HEK293 (cell line): ENCODE measurements at regions not wholly inside any gene's neighbourhood (a gene's known extent, or its start where the extent isn't known, plus 50 kb on each side); places are given as distances from the start of the nearest gene placed in this dataset.

Experiments
- CTCF ChIA-PET: fragments of 350-600 bp; formaldehyde crosslinking; extraction: SDS; loops from one replicate; lab custom pipeline; 2021; ENCODE audit warnings: antibody characterized with exemption; lab: Yijun Ruan, JAX
- POLR2A ChIA-PET: fragments of 300-600 bp; formaldehyde crosslinking; extraction: SDS; loops from one replicate; lab custom pipeline; 2020; ENCODE audit warnings: antibody characterized with exemption, inconsistent platforms; lab: Yijun Ruan, JAX
- H3K27ac ChIP-seq: fragments of 200-500 bp; sonication (Bioruptor generic); 2 replicates; pipeline ENCODE4 v1.5.1; 2014; ENCODE audit warnings: low read depth, low read length, control low read depth, inconsistent platforms; ENCODE audit errors: extremely low read depth
- H3K36me3 ChIP-seq, 2 experiments: fragments of 200-500 bp in 1 of 2; sonication (Bioruptor generic) in 1 of 2; 1 replicate in 1 of 2; 2 replicates in 1 of 2; pipeline ENCODE4 v1.5.1; 2014 to 2017; ENCODE audit warnings: inconsistent platforms in 2 of 2, low read length in 2 of 2; ENCODE audit not compliant: control insufficient read depth in 2 of 2, insufficient read depth in 1 of 2
- H3K4me1 ChIP-seq: fragments of 200-500 bp; sonication (Bioruptor generic); 2 replicates; pipeline ENCODE4 v1.5.1; 2014; ENCODE audit warnings: mild to moderate bottlenecking, low read length, inconsistent platforms; ENCODE audit not compliant: control insufficient read depth, insufficient read depth
- H3K4me3 ChIP-seq: 2 replicates; pipeline ENCODE4 v1.5.1; 2011; ENCODE audit warnings: low read depth, mild to moderate bottlenecking, control low read depth, low read length, moderate library complexity
- H3K9me3 ChIP-seq: fragments of 200-500 bp; sonication (Bioruptor generic); 2 replicates; pipeline ENCODE4 v1.5.1; 2014; ENCODE audit warnings: low read depth, low read length, inconsistent platforms; ENCODE audit not compliant: control insufficient read depth, insufficient read depth
- OSR2 ChIP-seq: fragments of 450-650 bp; formaldehyde crosslinking; IDR thresholded peaks from 2 replicates; pipeline ENCODE4 v1.5.1; 2016; ENCODE audit warnings: missing biosample characterization, missing genetic modification characterization
- PRDM6 ChIP-seq: fragments of 450-650 bp; formaldehyde crosslinking; IDR thresholded peaks from 2 replicates; pipeline ENCODE4 v1.5.1; 2017; ENCODE audit warnings: missing biosample characterization, missing genetic modification characterization
- SP7 ChIP-seq: fragments of 450-650 bp; formaldehyde crosslinking; IDR thresholded peaks from 2 replicates; pipeline ENCODE4 v1.5.1; 2016; ENCODE audit warnings: missing biosample characterization, missing genetic modification characterization
- ZBTB17 ChIP-seq: fragments of 450-650 bp; formaldehyde crosslinking; IDR thresholded peaks from 2 replicates; pipeline ENCODE4 v1.5.1; 2016; ENCODE audit warnings: missing biosample characterization, missing genetic modification characterization
- ZEB2 ChIP-seq: fragments of 450-650 bp; formaldehyde crosslinking; IDR thresholded peaks from 2 replicates; pipeline ENCODE4 v1.5.1; 2016; ENCODE audit warnings: missing biosample characterization, missing genetic modification characterization
- ZNF184 ChIP-seq: fragments of 450-650 bp; IDR thresholded peaks from 2 replicates; pipeline ENCODE4 v1.5.1; 2018; ENCODE audit warnings: missing biosample characterization, mild to moderate bottlenecking, missing genetic modification characterization
- ZNF223 ChIP-seq: fragments of 450-650 bp; formaldehyde crosslinking; IDR thresholded peaks from 2 replicates; pipeline ENCODE4 v1.5.1; 2016; ENCODE audit warnings: missing biosample characterization, missing genetic modification characterization
- ZNF398 ChIP-seq: fragments of 450-650 bp; formaldehyde crosslinking; IDR thresholded peaks from 2 replicates; pipeline ENCODE4 v1.5.1; 2017; ENCODE audit warnings: missing biosample characterization, missing genetic modification characterization
- ZNF473 ChIP-seq: fragments of 450-650 bp; formaldehyde crosslinking; IDR thresholded peaks from 2 replicates; pipeline ENCODE4 v1.5.1; 2017; ENCODE audit warnings: missing biosample characterization, missing genetic modification characterization
- ZNF510 ChIP-seq: fragments of 450-650 bp; formaldehyde crosslinking; IDR thresholded peaks from 2 replicates; pipeline ENCODE4 v1.5.1; 2018; ENCODE audit warnings: mild to moderate bottlenecking, missing genetic modification characterization, missing biosample characterization; ENCODE audit not compliant: insufficient replicate concordance
- ZNF558 ChIP-seq: fragments of 450-650 bp; formaldehyde crosslinking; IDR thresholded peaks from 2 replicates; pipeline ENCODE4 v1.5.1; 2016; ENCODE audit warnings: missing biosample characterization, missing genetic modification characterization
- ZNF677 ChIP-seq: fragments of 450-650 bp; IDR thresholded peaks from 2 replicates; pipeline ENCODE4 v1.5.0; 2018; ENCODE audit warnings: missing biosample characterization, mild to moderate bottlenecking, missing genetic modification characterization, moderate library complexity
- ZNF777 ChIP-seq: fragments of 450-650 bp; formaldehyde crosslinking; IDR thresholded peaks from 2 replicates; pipeline ENCODE4 v1.5.1; 2017; ENCODE audit warnings: missing biosample characterization, missing genetic modification characterization, borderline replicate concordance
- TF ChIP-seq, protein P1 (sequence below): fragments of 450-650 bp; formaldehyde crosslinking; IDR thresholded peaks from 2 replicates; pipeline ENCODE4 v1.5.1; 2016; ENCODE audit warnings: missing biosample characterization, missing genetic modification characterization
- TF ChIP-seq, protein P2 (sequence below): fragments of 450-650 bp; formaldehyde crosslinking; conservative IDR thresholded peaks from 2 replicates; pipeline ENCODE4 v1.5.1; 2016; ENCODE audit warnings: low read depth, missing biosample characterization, missing genetic modification characterization

- Histone ChIP-seq H3K4me1 (no peaks in the 10 kb centered on the region), H3K9me3 (no peaks in the 10 kb centered on the region), H3K27ac (no peak overlapping the region), H3K4me3 (no peak overlapping the region), H3K36me3 (no peaks in the 10 kb centered on the region)
- CTCF ChIA-PET, result no interaction called here
- TF ChIP-seq PRDM6 (tag by site-specific recombination) (no peak), ZNF558 (no peak)
- TF ChIP-seq, protein P1, sequence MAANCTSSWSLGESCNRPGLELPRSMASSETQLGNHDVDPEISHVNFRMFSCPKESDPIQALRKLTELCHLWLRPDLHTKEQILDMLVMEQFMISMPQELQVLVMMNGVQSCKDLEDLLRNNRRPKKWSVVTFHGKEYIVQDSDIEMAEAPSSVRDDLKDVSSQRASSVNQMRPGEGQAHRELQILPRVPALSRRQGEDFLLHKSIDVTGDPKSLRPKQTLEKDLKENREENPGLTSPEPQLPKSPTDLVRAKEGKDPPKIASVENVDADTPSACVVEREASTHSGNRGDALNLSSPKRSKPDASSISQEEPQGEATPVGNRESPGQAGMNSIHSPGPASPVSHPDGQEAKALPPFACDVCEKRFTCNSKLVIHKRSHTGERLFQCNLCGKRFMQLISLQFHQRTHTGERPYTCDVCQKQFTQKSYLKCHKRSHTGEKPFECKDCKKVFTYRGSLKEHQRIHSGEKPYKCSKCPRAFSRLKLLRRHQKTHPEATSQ (tag by site-specific recombination), result no peak
- POLR2A ChIA-PET, result no interaction called here
Observed at GRCh38 chr1:187527346-187527745, 698.6 kb downstream of the PLA2G4A start.

DNA sequence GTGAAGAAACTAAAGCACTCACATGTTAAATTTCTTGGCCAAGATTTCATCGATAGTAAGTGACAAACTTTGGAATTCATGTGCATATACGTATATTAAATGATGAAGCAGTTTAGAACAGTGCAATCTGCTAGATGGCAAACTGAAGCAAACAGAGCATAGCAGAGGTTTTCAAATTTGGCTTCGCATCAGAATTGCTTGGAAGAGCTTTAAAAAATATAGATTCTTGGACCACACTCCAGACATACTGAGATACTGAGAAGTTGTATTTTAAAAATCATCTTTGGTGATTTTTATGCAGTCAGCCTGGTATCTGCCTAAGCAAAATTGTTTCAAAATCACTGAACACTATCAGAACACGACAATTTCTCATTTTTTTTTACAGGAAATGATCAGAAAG, 709.2 kb downstream of the PLA2G4A start:
- ChIA-PET POLR2A (no interaction called here), CTCF (no interaction called here)
- no peaks in the 10 kb centered on the region for H3K4me1 ChIP-seq
- no peak overlapping the region for H3K4me3 ChIP-seq
- H3K27ac ChIP-seq, result no peak overlapping the region
- no peaks in the 10 kb centered on the region for H3K9me3 ChIP-seq
- TF ChIP-seq ZNF510 (tag by site-specific recombination), result no peak
- no peak for TF ChIP-seq ZNF777
- no peak for TF ChIP-seq OSR2 (tag by site-specific recombination)
- no peak for TF ChIP-seq ZNF473 (tag by site-specific recombination)
- no peak for TF ChIP-seq SP7 (tag by site-specific recombination)
- TF ChIP-seq ZNF223, result no peak
- no peak for TF ChIP-seq ZNF184
- no peak for TF ChIP-seq ZNF677 (tag by site-specific recombination)
- TF ChIP-seq, protein P2, sequence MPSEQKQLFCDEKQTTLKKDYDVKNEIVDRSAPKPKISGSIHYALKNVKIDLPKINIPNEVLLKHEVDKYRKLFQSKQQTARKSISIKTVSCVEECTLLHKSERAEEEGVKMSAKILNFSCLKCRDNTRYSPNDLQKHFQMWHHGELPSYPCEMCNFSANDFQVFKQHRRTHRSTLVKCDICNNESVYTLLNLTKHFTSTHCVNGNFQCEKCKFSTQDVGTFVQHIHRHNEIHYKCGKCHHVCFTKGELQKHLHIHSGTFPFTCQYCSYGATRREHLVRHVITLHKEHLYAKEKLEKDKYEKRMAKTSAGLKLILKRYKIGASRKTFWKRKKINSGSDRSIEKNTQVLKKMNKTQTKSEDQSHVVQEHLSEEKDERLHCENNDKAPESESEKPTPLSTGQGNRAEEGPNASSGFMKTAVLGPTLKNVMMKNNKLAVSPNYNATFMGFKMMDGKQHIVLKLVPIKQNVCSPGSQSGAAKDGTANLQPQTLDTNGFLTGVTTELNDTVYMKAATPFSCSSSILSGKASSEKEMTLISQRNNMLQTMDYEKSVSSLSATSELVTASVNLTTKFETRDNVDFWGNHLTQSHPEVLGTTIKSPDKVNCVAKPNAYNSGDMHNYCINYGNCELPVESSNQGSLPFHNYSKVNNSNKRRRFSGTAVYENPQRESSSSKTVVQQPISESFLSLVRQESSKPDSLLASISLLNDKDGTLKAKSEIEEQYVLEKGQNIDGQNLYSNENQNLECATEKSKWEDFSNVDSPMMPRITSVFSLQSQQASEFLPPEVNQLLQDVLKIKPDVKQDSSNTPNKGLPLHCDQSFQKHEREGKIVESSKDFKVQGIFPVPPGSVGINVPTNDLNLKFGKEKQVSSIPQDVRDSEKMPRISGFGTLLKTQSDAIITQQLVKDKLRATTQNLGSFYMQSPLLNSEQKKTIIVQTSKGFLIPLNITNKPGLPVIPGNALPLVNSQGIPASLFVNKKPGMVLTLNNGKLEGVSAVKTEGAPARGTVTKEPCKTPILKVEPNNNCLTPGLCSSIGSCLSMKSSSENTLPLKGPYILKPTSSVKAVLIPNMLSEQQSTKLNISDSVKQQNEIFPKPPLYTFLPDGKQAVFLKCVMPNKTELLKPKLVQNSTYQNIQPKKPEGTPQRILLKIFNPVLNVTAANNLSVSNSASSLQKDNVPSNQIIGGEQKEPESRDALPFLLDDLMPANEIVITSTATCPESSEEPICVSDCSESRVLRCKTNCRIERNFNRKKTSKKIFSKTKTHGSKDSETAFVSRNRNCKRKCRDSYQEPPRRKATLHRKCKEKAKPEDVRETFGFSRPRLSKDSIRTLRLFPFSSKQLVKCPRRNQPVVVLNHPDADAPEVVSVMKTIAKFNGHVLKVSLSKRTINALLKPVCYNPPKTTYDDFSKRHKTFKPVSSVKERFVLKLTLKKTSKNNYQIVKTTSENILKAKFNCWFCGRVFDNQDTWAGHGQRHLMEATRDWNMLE (tag by site-specific recombination), result no peak
- TF ChIP-seq ZNF398 (tag by site-specific recombination), result no peak
- TF ChIP-seq ZEB2, result no peak
- no peak for TF ChIP-seq ZBTB17 (tag by site-specific recombination)
- no peaks in the 10 kb centered on the region for H3K36me3 ChIP-seq
